H9 (cell line): ENCODE measurements at regions not wholly inside any gene's neighbourhood (a gene's known extent, or its start where the extent isn't known, plus 50 kb on each side); places are given as distances from the start of the nearest gene placed in this dataset.

Experiments
- DNase-seq: peaks from one replicate; pipeline ENCODE4 v3.0.0-alpha.2; 2017
- H2AFZ ChIP-seq: one replicate; pipeline ENCODE4 v1.6.1; 2013; ENCODE audit warnings: mild to moderate bottlenecking, low read length, control low read depth, moderate library complexity
- H2AK5ac ChIP-seq: 2 replicates; pipeline ENCODE4 v1.6.1; 2013; ENCODE audit warnings: low read length, control low read depth, mixed read lengths; ENCODE audit not compliant: insufficient read length
- H2BK120ac ChIP-seq: one replicate; pipeline ENCODE4 v1.6.1; 2013; ENCODE audit warnings: low read depth, mild to moderate bottlenecking, low read length, control low read depth, inconsistent platforms; ENCODE audit not compliant: poor library complexity, severe bottlenecking
- H2BK12ac ChIP-seq: 2 replicates; pipeline ENCODE4 v1.6.1; 2013; ENCODE audit warnings: low read length, control low read depth, mixed read lengths, low read depth; ENCODE audit not compliant: insufficient read length
- H2BK15ac ChIP-seq: 2 replicates; pipeline ENCODE4 v1.6.1; 2013; ENCODE audit warnings: low read depth, low read length, control low read depth
- H2BK20ac ChIP-seq: one replicate; pipeline ENCODE4 v1.6.1; 2013; ENCODE audit warnings: low read depth, mild to moderate bottlenecking, low read length, control low read depth, inconsistent platforms; ENCODE audit not compliant: poor library complexity, severe bottlenecking
- H2BK5ac ChIP-seq: 2 replicates; pipeline ENCODE4 v1.6.1; 2013; ENCODE audit warnings: low read length, control low read depth, mixed read lengths; ENCODE audit not compliant: insufficient read length
- H3K14ac ChIP-seq: 2 replicates; pipeline ENCODE4 v1.6.1; 2013; ENCODE audit warnings: low read length, control low read depth; ENCODE audit not compliant: insufficient read depth
- H3K18ac ChIP-seq: 2 replicates; pipeline ENCODE4 v1.6.1; 2013; ENCODE audit warnings: low read depth, mild to moderate bottlenecking, mixed read lengths, low read length, control low read depth; ENCODE audit not compliant: insufficient read length
- H3K23ac ChIP-seq: 2 replicates; pipeline ENCODE4 v1.6.1; 2013; ENCODE audit warnings: low read length, control low read depth, mixed read lengths, low read depth; ENCODE audit not compliant: insufficient read length
- H3K23me2 ChIP-seq: 2 replicates; pipeline ENCODE4 v1.6.1; 2013; ENCODE audit warnings: low read depth, mild to moderate bottlenecking, mixed read lengths, low read length, control low read depth; ENCODE audit not compliant: insufficient read length, poor library complexity, severe bottlenecking
- H3K27ac ChIP-seq: 2 replicates; pipeline ENCODE4 v1.5.1; 2013; ENCODE audit warnings: low read length, control low read depth, mixed read lengths, low read depth; ENCODE audit not compliant: insufficient read length
- H3K27me3 ChIP-seq: 2 replicates; pipeline ENCODE4 v1.6.1; 2013; ENCODE audit warnings: low read length, control low read depth, inconsistent platforms; ENCODE audit not compliant: insufficient read depth
- H3K4ac ChIP-seq: 2 replicates; pipeline ENCODE4 v1.6.1; 2013; ENCODE audit warnings: low read depth, mild to moderate bottlenecking, control low read depth, inconsistent platforms, low read length, moderate library complexity
- H3K4me1 ChIP-seq: 2 replicates; pipeline ENCODE4 v1.6.1; 2013; ENCODE audit warnings: low read length, control low read depth, inconsistent platforms; ENCODE audit not compliant: insufficient read depth
- H3K4me2 ChIP-seq: 2 replicates; pipeline ENCODE4 v1.6.1; 2013; ENCODE audit warnings: low read length, control low read depth, mixed read lengths; ENCODE audit not compliant: insufficient read length, insufficient read depth
- H3K56ac ChIP-seq: 2 replicates; pipeline ENCODE4 v1.6.1; 2013; ENCODE audit warnings: low read depth, mild to moderate bottlenecking, mixed read lengths, low read length, control low read depth; ENCODE audit not compliant: insufficient read length
- H3K79me1 ChIP-seq: 2 replicates; pipeline ENCODE4 v1.6.1; 2013; ENCODE audit warnings: low read depth, mild to moderate bottlenecking, moderate library complexity, low read length, control low read depth, inconsistent platforms; ENCODE audit not compliant: insufficient read depth, poor library complexity, severe bottlenecking
- H3K79me2 ChIP-seq: 2 replicates; pipeline ENCODE4 v1.6.1; 2013; ENCODE audit warnings: low read length, control low read depth, inconsistent platforms; ENCODE audit not compliant: insufficient read depth
- H3K9ac ChIP-seq: 2 replicates; pipeline ENCODE4 v1.6.1; 2013; ENCODE audit warnings: low read length, control low read depth, mixed read lengths; ENCODE audit not compliant: insufficient read length; ENCODE audit errors: extremely low read depth
- H3K9me3 ChIP-seq: one replicate; pipeline ENCODE4 v1.6.1; 2013; ENCODE audit warnings: low read depth, low read length, inconsistent platforms; ENCODE audit not compliant: control insufficient read depth
- H3T11ph ChIP-seq: one replicate; pipeline ENCODE4 v1.6.1; 2013; ENCODE audit warnings: mild to moderate bottlenecking, low read length, control low read depth, inconsistent platforms
- H4K20me1 ChIP-seq: one replicate; pipeline ENCODE4 v1.6.1; 2013; ENCODE audit not compliant: control insufficient read depth, insufficient read length, insufficient read depth
- H4K5ac ChIP-seq: 2 replicates; pipeline ENCODE4 v1.6.1; 2013; ENCODE audit warnings: low read depth, mild to moderate bottlenecking, mixed read lengths, low read length, control low read depth; ENCODE audit not compliant: insufficient read length
- H4K8ac ChIP-seq: replicated peaks from 2 replicates; pipeline ENCODE4 v1.6.1; 2013; ENCODE audit warnings: low read length, control low read depth, mixed read lengths, low read depth; ENCODE audit not compliant: insufficient read length
- H4K91ac ChIP-seq: 2 replicates; pipeline ENCODE4 v1.6.1; 2013; ENCODE audit warnings: low read depth, mild to moderate bottlenecking, moderate library complexity, mixed read lengths, low read length, control low read depth; ENCODE audit not compliant: insufficient read length
- H3K27ac Mint-ChIP-seq, 3 experiments: 2 replicates in 2 of 3; 3 replicates in 1 of 3; pipeline ENCODE4 v1.8.0; 2020 to 2021; ENCODE audit warnings: mixed read lengths in 3 of 3, mild to moderate bottlenecking in 1 of 3, moderate library complexity in 1 of 3
- H3K27me3 Mint-ChIP-seq: 2 replicates; pipeline ENCODE4 v1.8.0; 2021; ENCODE audit warnings: low read depth, mild to moderate bottlenecking, moderate library complexity, mixed read lengths
- H3K36me3 Mint-ChIP-seq, 3 experiments: 2 replicates in 2 of 3; 3 replicates in 1 of 3; pipeline ENCODE4 v1.8.0; 2020 to 2021; ENCODE audit warnings: low read depth in 3 of 3, mixed read lengths in 3 of 3; ENCODE audit not compliant: insufficient read depth in 1 of 3
- H3K4me1 Mint-ChIP-seq, 2 experiments: 2 replicates each; pipeline ENCODE4 v1.8.0; 2020; ENCODE audit warnings: mixed read lengths in 2 of 2
- H3K4me3 Mint-ChIP-seq, 2 experiments: 2 replicates in 1 of 2; 3 replicates in 1 of 2; pipeline ENCODE4 v1.8.0; 2020 to 2021; ENCODE audit warnings: mild to moderate bottlenecking in 2 of 2, mixed read lengths in 2 of 2, moderate library complexity in 1 of 2
- H3K9me3 Mint-ChIP-seq, 2 experiments: 2 replicates in 1 of 2; 3 replicates in 1 of 2; pipeline ENCODE4 v1.8.0; 2020; ENCODE audit warnings: mild to moderate bottlenecking in 2 of 2, mixed read lengths in 2 of 2, moderate library complexity in 1 of 2
- WGBS: extraction: QIAGEN DNeasy Blood & Tissue Kit; methylation state at CpG from one replicate; pipeline ENCODE4 v1.1.7; 2013; ENCODE audit warnings: missing lambda C conversion rate, low lambda C conversion rate, mixed read lengths; ENCODE audit not compliant: insufficient read length; ENCODE audit errors: extremely low coverage; 5-methylcytosine and 5-hydroxymethylcytosine counted together
- TF ChIP-seq, protein P1 (sequence below): fragments of 200-600 bp; sonication (generic); conservative IDR thresholded peaks from 3 replicates; pipeline ENCODE4 v1.8.0; 2021; ENCODE audit warnings: antibody characterized with exemption, mild to moderate bottlenecking

DNA sequence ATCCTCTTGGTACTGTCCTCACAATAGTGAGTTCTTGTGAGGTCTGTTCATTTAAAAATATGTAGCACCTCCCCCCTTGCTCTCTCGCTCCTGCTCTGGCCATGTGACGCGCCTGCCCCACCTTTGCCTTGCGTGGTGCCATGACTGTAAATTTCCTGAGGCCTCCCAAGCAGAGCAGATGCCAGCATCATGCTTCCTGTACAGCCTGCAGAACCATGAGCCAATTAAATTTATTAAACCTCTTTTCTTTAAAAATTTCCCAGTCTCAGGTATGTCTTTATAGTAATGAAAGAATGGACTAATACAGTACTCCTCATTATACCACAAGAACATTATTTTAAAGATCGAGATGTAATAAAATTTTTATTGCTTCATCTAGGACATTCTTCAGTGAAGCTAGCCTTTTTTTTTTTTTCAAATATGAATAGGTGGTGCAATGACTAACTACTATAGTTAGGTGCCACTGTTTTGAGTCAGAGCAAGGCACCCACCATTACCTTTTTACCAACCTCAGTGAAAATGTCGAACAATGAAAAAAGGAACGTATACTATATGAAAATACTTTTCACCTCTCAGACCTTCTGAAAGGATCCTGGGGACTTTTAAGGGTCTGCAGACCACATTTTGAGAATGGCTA lies 191.1 kb upstream of the SGK1 start:
- no peak overlapping the region for H2BK12ac ChIP-seq
- H3K14ac ChIP-seq, result no peak overlapping the region
- no peak overlapping the region for H4K5ac ChIP-seq
- H2BK5ac ChIP-seq, result no peak overlapping the region
- no peak overlapping the region for H3K23ac ChIP-seq
- no peaks in the 10 kb centered on the region for H4K20me1 ChIP-seq
- no peak overlapping the region for H3K4me3 Mint-ChIP-seq
- no peak overlapping the region for H2BK20ac ChIP-seq
- WGBS, result no CpG with 5 or more reads among the region's 7 CpGs
- no peaks in the 10 kb centered on the region for H3K9me3 Mint-ChIP-seq
- no peaks in the 10 kb centered on the region for H3K79me1 ChIP-seq
- H3K27me3 Mint-ChIP-seq, result no peaks in the 10 kb centered on the region
- H3K4me1 Mint-ChIP-seq, result peaks cover 10 to 12% of the 10 kb centered on the region in 2 experiments
- no peak overlapping the region for H3K27ac ChIP-seq
- H2BK15ac ChIP-seq, result no peak overlapping the region
- no peak overlapping the region for H2AK5ac ChIP-seq
- H3K27ac Mint-ChIP-seq, result no peak overlapping the region
- H2AFZ ChIP-seq, result no peak overlapping the region
- no peak overlapping the region for H4K8ac ChIP-seq
- H3K56ac ChIP-seq, result no peak overlapping the region
- H3K27me3 ChIP-seq, result no peaks in the 10 kb centered on the region
- TF ChIP-seq, protein P1, sequence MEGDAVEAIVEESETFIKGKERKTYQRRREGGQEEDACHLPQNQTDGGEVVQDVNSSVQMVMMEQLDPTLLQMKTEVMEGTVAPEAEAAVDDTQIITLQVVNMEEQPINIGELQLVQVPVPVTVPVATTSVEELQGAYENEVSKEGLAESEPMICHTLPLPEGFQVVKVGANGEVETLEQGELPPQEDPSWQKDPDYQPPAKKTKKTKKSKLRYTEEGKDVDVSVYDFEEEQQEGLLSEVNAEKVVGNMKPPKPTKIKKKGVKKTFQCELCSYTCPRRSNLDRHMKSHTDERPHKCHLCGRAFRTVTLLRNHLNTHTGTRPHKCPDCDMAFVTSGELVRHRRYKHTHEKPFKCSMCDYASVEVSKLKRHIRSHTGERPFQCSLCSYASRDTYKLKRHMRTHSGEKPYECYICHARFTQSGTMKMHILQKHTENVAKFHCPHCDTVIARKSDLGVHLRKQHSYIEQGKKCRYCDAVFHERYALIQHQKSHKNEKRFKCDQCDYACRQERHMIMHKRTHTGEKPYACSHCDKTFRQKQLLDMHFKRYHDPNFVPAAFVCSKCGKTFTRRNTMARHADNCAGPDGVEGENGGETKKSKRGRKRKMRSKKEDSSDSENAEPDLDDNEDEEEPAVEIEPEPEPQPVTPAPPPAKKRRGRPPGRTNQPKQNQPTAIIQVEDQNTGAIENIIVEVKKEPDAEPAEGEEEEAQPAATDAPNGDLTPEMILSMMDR, result no peak
- no peak overlapping the region for H3K4ac ChIP-seq
- no peaks in the 10 kb centered on the region for H3K23me2 ChIP-seq
- no peak for DNase-seq
- no peak overlapping the region for H2BK120ac ChIP-seq
- H3K9ac ChIP-seq, result no peak overlapping the region
- no peaks in the 10 kb centered on the region for H3K36me3 Mint-ChIP-seq
- no peaks in the 10 kb centered on the region for H3K79me2 ChIP-seq
- no peak overlapping the region for H3K4me2 ChIP-seq
- H4K91ac ChIP-seq, result no peak overlapping the region
- H3T11ph ChIP-seq, result no peak overlapping the region
- H3K18ac ChIP-seq, result no peak overlapping the region
- H3K9me3 ChIP-seq, result no peaks in the 10 kb centered on the region
- 0 out of 2 replicates have a peak, but pooled peaks cover 2% of the 10 kb centered on the region for H3K4me1 ChIP-seq
